GM12891 (cell line): ENCODE measurements at regions not wholly inside any gene's neighbourhood (a gene's known extent, or its start where the extent isn't known, plus 50 kb on each side); places are given as distances from the start of the nearest gene placed in this dataset.

Experiments
- DNase-seq: peaks from one replicate; pipeline ENCODE4 v3.0.0; 2011; ENCODE audit warnings: low spot score; ENCODE audit not compliant: insufficient read length
- FAIRE-seq: peaks from 2 replicates; lab custom pipeline; 2011; peaks lifted over from hg19 to GRCh38; lab: Jason Lieb, UNC
- PAX5 ChIP-seq: IDR thresholded peaks from 2 replicates; pipeline ENCODE4 v1.6.1; 2011; ENCODE audit warnings: low read length, moderate library complexity, mild to moderate bottlenecking; ENCODE audit not compliant: insufficient read depth, severe bottlenecking
- POLR2A ChIP-seq: IDR thresholded peaks from 2 replicates; pipeline ENCODE4 v1.6.1; 2011; ENCODE audit warnings: low read depth, low read length, control low read depth
- POLR2AphosphoS5 ChIP-seq: IDR thresholded peaks from 2 replicates; pipeline ENCODE4 v1.6.1; 2011; ENCODE audit warnings: low read depth, low read length, control low read depth
- POU2F2 ChIP-seq: IDR thresholded peaks from 2 replicates; pipeline ENCODE4 v1.6.1; 2011; ENCODE audit warnings: low read depth, mild to moderate bottlenecking, control low read depth, low read length, moderate library complexity
- SPI1 ChIP-seq: IDR thresholded peaks from 2 replicates; pipeline ENCODE4 v1.6.1; 2011; ENCODE audit warnings: low read depth, low read length, control low read depth
- TAF1 ChIP-seq: IDR thresholded peaks from 2 replicates; pipeline ENCODE4 v1.6.1; 2011; ENCODE audit warnings: low read depth, low read length, control low read depth

GRCh38 chr5:88388476-88389337 lies 120.1 kb upstream of the TMEM161B start:
- DNase-seq: no peak
- TF ChIP-seq SPI1: no peak
- TF ChIP-seq PAX5: no peak
- no peak for TF ChIP-seq POLR2AphosphoS5
- no peak for TF ChIP-seq POLR2A
- no peak for TF ChIP-seq TAF1
- no peak for TF ChIP-seq POU2F2
- FAIRE-seq: no peak

DNA sequence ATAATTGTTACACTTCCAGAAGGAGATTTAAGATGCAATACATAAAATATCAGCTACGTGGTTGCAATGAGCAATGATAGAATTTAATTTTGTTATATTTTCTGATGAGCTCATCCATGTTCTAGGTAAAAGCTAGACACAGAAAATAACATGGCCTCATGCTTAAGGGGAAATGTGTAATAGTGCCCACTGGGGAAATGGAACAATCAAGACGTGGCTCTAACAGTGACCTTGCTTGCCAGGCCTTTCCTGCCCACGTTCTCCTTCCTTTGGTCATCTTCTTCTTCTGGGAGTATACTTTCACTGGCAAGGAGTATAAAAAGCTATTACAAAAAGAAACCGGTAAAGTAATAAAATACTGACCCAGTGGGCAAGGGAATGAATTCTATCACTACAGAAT lies 116.2 kb upstream of the TMEM161B start:
- TF ChIP-seq TAF1: no peak
- TF ChIP-seq POLR2AphosphoS5: no peak
- TF ChIP-seq POU2F2: no peak
- TF ChIP-seq PAX5: no peak
- no peak for TF ChIP-seq POLR2A
- TF ChIP-seq SPI1: no peak
- DNase-seq (no peak), FAIRE-seq (no peak)

GRCh38 chr5:88380332-88380731 lies 111.7 kb upstream of the TMEM161B start:
- FAIRE-seq (no peak), DNase-seq (no peak)
- TF ChIP-seq TAF1 (no peak), SPI1 (no peak), POLR2A (no peak), POLR2AphosphoS5 (no peak), POU2F2 (no peak), PAX5 (no peak)

GRCh38 chr5:88377705-88378656 lies 109.3 kb upstream of the TMEM161B start:
- no peak for TF ChIP-seq PAX5
- TF ChIP-seq POU2F2: no peak
- no peak for TF ChIP-seq TAF1
- TF ChIP-seq POLR2A: no peak
- no peak for TF ChIP-seq SPI1
- no peak for TF ChIP-seq POLR2AphosphoS5
- no peak for FAIRE-seq
- no peak for DNase-seq

GRCh38 chr5:88377240-88377639 lies 108.6 kb upstream of the TMEM161B start:
- no peak for TF ChIP-seq POLR2A
- TF ChIP-seq POU2F2: no peak
- no peak for TF ChIP-seq POLR2AphosphoS5
- no peak for TF ChIP-seq PAX5
- DNase-seq: no peak
- no peak for FAIRE-seq

DNA sequence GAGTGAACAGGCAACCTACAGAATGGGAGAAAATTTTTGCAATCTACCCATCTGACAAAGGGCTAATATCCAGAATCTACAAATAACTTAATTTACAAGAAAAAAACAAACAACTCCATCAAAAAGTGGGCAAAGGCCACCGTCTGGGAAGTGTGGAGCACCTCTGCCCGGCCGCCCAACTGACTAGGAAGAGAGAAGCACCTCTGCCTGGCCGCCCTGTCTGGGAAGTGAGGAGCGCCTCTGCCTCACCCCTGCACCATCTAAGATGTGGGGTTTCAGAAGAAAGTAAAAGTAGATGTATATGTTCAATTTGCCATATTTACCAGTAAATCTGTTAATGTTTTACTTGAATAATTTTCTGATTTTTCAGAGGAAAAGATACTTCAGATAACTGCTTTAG lies 108.1 kb upstream of the TMEM161B start:
- FAIRE-seq (no peak), DNase-seq (no peak)
- TF ChIP-seq TAF1: no peak
- TF ChIP-seq SPI1: no peak
- no peak for TF ChIP-seq PAX5
- TF ChIP-seq POLR2AphosphoS5: no peak
- no peak for TF ChIP-seq POU2F2
- no peak for TF ChIP-seq POLR2A

GRCh38 chr5:88374391-88374790 lies 105.7 kb upstream of the TMEM161B start:
- DNase-seq: no peak
- no peak for FAIRE-seq
- TF ChIP-seq PAX5 (no peak), SPI1 (no peak), POLR2AphosphoS5 (no peak), POU2F2 (no peak)

DNA sequence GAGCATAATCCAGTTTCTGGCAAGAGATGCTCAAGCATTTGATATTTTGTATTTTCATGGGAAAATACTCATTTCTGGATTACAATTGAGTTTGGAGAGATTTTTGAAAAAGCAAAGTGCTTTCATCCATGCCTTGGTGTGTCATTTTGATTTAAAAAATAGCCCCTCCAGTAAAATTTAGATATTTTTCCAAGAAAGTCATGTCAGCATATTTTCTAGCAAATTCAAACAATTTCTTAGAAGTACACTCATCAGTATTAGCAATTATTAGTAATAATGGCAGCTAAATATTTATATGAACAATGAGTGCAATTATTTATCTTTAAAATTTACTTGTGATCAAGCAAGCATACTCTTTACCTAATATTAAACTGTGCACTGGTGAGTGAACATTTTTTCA lies 102.2 kb upstream of the TMEM161B start:
- TF ChIP-seq TAF1: no peak
- TF ChIP-seq SPI1: no peak
- no peak for TF ChIP-seq POLR2A
- no peak for TF ChIP-seq PAX5
- no peak for TF ChIP-seq POLR2AphosphoS5
- no peak for TF ChIP-seq POU2F2
- no peak for DNase-seq
- no peak for FAIRE-seq

- DNase-seq: no peak
- TF ChIP-seq POLR2AphosphoS5 (no peak), SPI1 (no peak), TAF1 (no peak), POU2F2 (no peak), PAX5 (no peak), POLR2A (no peak)
- FAIRE-seq: no peak
Measured at GRCh38 chr5:88368201-88368600, 99.6 kb upstream of the TMEM161B start.
